IPS-11a (cell line): ENCODE measurements at regions not wholly inside any gene's neighbourhood (a gene's known extent, or its start where the extent isn't known, plus 50 kb on each side); places are given as distances from the start of the nearest gene placed in this dataset.

Experiments used
- H3K4me3 ChIP-seq: one replicate; pipeline ENCODE4 v1.5.1; 2013; ENCODE audit warnings: low read depth, low read length, control low read depth

DNA sequence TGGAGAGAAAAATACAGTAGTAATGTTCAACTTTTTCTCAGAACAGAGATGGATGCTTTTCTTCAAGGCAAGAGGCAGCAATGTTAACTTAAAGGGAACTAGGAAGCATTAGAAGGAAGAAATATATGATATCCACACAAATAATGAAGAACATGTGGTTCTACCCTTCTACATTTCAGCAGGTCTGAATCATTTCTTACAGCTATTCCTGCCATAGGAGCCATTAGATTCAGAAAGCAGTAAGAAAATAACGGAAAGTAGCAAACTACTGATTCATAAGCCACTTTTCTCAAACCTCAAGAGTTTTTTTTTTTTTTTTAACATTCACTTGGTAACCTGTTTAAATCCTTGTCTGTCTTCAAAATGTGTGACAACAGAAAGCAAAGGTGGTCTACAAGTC, 1251.6 kb upstream of the AGA start:
- no peak overlapping the region for H3K4me3 ChIP-seq

DNA sequence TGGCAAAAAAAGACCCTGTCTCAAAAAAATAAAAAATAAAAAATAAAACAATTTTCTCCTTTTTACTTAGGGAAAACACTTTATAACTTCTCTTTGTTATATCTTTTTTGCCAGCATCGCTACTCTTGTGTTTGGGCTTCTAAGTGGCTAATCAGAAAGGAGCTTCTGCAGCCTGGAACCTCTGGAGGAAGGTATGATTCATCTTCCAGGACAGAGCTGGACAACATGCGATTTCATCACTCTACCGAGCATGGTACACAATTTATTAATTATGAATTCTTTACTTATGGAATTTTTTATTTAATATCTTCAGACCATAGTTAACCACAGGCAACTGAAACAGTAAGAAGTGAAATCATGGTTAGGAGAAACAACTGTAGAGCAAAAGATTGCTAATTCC, 1254.3 kb upstream of the AGA start:
- no peak overlapping the region for H3K4me3 ChIP-seq

DNA sequence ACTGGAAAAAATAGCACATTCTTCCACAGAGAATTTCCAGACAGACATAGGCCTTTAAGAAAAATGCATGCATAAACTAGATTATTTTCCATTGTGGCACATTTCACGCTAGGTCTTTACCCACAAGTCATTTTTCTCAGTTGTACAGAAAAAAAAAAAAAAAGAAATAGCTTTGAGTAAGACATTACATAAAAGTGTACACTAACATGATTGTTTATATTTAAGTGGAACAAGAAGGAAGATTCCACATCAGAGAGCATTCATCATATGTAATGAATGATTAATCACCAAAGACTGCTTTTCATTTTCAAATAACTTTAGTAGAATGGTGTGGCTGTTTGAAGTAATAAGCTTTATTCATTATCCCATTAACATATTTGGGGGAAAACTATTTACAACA, 1270.2 kb upstream of the AGA start:
- no peak overlapping the region for H3K4me3 ChIP-seq

DNA sequence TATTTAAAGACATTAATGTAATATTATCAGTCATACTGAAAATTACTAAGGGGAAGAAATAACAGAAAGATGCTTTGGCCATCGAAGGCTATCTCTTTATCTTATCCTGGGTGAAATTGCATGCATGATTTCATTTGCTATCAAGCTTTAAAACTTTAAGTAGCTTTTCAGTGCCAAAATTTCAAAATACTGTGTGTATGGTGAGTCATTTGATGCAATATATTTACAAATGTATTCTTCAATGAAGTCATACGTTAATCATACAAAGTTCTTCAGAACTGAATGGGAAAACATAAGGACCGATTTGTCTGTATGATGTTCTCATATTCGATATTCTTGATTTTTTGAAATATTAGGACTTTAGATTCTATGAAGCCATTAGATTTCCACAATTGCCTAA, 1295.8 kb upstream of the AGA start:
- no peak overlapping the region for H3K4me3 ChIP-seq

DNA sequence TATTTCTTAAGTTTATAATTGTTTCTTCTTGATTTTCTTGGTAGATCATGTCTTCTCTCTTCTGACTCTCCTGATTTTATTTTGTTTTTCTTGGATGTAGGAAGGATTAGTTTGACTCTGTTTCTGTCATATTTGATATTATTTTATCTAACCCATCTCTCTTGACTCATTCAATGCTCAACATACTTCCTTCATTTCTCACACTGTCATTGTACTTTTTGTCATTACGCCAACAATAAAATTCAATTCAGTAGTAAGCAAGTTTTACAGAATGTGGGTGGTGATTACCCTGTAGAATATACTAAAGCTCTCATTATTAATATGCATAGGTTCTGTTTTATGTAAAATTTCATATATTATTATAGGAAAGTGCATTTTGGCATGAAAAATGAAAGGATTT, 1303.0 kb upstream of the AGA start:
- H3K4me3 ChIP-seq = no peak overlapping the region

DNA sequence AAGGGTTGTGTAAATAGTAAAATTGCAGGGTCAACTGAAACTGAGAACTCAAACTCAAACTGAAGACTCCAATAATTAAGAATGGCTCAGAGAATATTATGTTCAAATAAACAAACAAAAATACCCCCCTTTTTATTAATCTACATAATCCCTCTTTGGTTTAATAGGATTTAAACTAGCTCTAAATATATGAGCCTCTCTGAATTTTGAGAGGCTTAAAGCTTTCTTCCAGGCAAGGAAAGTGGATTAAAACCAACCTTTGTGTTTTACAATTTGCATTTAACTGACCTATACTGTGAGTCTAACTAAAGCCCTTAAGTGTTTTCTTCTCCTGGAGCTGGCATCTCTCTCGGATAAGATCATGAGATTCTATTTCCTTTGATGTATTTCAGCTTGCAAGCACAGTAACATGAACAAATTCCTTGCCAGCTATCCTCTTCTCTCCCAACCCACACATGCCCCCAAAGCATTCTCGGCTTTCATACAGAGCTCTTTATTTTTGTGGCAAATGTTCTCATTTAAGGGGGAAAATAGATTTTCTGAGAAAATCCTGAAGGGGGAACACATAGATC, 1310.8 kb upstream of the AGA start:
- no peak overlapping the region for H3K4me3 ChIP-seq

DNA sequence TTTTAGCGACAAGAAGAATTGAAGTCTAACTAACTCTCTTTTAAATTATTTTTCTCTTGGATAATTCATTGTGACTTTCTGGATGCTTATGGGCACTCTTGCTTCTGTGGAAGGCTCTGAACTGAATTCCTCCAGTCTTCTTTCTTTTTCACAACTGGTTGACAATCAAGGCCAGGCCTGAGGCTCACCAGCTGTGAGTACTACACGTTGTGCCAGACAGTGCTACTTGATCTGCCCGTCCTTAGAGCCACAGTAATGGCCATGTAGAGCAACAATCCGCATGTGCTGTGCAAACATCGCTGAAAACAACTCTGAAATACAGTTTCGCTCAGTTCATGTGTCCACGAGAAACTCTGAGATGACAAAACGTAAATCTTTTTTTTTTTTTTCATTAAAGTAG, 1336.3 kb upstream of the AGA start:
- H3K4me3 ChIP-seq = no peak overlapping the region

DNA sequence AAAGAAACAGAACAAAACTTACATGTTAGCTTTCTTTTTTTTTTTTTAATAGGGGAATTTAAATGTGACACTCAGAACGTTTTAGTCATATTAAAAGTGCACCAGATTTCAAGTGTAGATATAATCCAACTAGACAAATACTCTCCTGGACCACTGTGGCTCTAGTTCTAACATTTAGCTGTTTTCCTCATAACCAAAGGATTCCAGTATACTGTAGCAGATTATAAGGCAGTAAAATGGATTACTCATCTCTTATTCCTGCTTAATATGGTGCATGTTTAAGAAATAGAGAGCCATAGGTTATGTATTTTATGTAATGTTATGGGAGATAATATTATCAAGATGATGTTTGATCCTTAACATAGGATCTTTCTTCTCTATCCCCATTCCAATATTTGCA, 1339.5 kb upstream of the AGA start:
- H3K4me3 ChIP-seq = no peak overlapping the region

DNA sequence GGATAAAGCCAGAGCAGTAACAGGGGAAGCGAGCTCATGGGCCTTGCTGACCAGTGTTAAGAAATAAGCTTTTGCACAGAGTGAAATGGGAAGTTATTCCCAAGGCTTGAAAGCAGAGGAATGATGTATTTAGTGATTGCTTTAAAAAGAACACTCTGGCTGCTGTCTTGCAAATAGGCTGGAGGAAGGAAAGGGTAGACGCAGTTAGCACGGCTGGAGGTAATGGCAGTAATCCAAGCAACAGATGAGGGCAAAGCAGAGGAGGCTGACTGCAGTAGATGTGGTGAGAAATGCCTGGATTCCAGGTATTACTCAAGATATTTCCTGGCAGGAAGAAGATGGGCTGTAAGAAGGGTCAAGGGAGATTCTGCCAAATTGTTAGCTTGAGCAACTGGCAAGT, 1342.3 kb upstream of the AGA start:
- no peak overlapping the region for H3K4me3 ChIP-seq

DNA sequence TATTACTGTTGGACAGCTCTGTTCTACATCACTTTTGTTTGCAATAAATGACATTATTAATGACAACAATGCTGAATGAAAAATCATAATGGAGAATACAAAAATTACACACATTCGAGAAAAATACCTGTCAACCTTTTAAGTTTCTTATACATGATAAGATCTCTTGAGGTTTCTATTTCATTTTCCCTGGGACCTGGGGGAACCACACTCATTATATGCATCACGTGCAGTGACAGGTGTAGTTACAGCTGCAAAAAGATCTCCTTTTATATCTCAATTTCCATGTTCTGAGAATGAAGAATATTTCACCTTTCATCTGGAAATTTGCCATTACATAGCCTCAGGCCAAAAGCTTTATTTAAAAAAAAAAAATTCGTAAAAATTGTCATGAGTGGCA, 1347.0 kb upstream of the AGA start:
- no peak overlapping the region for H3K4me3 ChIP-seq

DNA sequence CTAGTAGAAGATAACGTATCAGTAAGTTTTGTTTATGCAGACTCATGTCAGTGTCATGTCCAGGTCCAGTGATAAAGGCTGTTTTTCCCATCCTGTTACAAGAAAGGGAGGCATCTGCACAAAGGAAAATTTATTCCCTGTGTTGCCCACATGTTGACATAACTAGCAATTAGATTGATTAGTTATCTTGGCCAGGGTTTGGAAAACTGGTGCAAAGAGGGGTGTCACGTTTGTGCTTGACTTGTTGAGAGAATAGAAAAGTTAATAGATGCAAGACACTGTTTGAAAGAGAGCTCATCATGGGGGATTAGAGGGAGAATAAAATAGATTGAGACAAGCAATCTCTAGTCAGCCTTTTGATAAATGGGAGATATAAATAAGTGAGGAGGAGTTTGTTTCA, 1357.0 kb upstream of the AGA start:
- H3K4me3 ChIP-seq = no peak overlapping the region

DNA sequence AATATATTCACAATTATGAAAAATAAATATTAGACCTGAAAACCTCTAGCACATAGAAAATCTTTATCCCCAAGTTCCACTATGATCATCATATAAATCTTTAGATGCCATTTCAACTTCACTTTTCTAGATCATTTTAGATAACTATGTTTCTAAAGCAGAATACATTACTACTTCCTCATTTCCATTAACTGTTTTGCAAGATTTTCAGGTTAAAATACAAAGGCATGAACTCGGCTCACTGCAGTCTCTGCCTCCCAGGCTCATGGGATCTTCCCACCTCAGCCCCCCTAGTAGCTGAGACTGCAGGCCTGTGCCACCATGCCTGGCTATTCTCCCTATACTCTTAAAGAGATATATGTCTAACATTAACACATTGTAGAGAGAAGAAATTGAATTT, 1365.9 kb upstream of the AGA start:
- no peak overlapping the region for H3K4me3 ChIP-seq

DNA sequence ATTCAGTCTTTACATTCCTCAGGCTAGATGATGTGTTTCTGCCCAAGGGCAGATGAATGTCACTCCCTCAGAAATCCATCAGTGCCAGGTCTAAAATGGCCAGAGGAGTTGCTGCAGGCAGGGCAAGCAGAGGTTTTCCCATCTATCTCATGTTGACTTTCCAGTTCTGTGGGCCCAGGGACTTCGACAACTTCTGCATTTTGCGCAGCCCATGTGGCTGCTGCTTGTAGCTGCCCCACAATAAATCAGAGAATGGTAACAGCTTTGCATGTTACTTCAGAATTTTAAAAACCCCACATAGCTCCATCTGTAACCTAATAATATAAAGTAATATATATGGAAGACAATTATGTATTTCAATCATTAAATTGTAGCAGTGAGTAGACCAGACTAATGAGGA, 1367.7 kb upstream of the AGA start:
- no peak overlapping the region for H3K4me3 ChIP-seq

DNA sequence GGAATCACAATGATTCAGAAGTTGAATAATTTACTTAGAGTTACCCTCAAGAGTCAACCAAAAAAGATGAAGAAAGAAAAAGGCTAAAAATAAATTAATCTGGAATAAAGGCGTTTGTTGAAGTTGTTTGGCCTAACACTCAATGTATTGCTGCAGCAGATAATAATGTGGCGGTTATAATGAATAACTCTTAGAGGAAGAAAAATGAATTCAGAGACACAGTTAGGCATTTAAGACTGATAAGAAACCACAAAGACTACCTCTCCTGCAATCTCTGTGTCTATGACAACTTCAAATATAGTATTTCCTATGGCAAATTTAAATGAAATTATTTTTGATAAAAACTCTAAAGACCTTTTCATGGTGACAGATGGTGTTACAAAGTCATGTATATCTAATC, 1369.1 kb upstream of the AGA start:
- no peak overlapping the region for H3K4me3 ChIP-seq

DNA sequence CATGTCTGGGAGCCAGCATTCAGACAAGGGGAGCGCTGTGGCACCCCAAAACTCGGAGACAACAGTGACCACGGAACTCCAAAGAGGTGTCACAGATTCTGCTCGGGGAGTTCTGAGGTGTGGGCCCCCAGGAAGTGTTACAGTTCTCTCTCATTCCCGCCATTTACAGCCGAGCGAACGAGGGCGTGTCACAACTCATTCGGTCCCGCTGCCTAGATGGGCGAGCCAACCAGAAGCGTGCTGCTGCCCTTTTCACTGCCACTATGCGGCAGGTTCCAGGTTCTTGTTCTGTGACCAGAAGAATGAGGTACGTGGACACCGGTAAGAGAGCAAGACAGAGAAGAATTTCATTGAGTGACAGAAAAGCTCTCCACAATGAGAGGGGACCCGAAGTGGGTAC, 1370.6 kb upstream of the AGA start:
- no peak overlapping the region for H3K4me3 ChIP-seq

DNA sequence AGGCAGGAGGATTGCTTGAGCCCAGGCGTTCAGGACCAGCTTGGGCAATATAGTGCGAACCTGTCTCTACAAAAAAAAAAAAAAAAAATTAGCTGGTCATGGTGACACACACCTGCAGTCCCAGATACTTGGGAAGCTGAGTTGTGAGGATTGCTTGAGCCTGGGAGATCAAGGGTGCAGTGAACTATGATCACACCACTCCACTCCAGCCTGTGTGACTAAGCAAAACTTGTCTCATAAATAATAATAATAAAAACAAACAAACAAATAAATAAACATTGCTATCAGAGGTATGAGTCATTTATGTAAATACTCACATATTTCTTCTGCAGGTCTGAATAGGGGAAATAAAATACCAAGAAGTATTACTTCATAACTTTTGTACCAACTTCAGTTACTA, 1372.7 kb upstream of the AGA start:
- no peak overlapping the region for H3K4me3 ChIP-seq

DNA sequence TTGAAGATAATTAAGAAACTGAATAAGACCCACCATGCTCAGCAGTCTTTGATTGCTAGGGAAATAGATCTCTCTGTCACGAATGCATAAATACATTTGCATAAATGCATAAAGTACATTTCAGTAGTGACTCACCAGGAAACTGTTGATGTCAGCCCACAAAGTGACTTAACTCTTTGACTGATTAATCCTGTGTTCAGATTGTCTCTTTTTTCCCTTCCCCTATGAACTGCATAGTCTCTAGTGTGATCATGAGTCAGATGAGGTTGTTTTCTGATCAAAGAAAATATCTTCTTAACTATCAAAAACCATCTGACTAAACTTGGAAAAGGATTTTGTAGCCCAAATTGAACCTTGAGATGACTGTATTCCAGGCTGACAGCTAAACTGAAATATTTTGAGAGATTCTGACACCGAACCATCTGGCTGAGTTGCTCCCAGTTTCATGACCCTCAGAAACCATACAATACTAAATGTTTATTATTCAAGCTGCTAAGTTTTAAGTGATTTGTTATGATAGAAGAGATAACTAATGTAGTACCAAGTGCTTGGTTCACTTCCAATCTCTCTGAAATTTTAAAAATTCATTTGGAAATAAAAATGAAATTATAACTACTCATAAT, 1381.5 kb upstream of the AGA start:
- no peak overlapping the region for H3K4me3 ChIP-seq

DNA sequence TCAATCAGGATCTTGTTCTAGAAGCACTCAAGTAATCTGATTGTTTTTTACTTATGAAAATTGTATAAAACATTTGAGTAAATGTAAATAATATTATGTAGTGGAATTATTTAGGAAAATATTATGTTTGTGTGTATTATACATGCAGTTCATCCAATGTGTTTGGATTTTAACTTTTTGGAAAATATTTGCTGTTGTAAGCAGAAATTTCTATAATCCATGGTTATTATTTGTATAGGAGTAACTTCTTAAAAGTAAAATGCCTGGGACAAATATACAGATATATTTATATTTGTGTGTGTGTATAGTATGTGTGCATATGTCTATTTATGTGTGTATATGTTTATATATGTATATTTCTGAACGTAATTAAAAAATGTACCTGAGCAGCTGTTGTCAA, 1394.6 kb upstream of the AGA start:
- no peak overlapping the region for H3K4me3 ChIP-seq

DNA sequence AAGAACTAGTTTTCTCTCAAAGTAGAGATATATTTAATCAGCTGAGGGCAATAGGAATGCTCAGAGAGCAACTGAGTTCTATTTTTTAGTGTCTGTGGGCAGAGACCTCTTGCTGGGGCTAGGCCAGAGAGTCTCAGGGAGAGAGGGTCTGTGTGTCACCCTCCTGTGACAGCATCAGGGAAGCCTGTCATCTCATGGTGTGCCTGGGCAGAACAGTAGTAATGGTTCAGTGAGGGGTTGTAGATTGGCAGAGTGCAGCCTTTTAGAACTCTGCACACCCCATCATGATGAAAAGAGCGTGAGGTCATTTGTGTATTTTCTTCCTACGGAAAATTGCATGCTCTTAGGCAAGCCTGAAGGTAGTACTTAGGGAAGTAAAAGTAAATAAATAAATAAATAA, 1396.5 kb upstream of the AGA start:
- no peak overlapping the region for H3K4me3 ChIP-seq

DNA sequence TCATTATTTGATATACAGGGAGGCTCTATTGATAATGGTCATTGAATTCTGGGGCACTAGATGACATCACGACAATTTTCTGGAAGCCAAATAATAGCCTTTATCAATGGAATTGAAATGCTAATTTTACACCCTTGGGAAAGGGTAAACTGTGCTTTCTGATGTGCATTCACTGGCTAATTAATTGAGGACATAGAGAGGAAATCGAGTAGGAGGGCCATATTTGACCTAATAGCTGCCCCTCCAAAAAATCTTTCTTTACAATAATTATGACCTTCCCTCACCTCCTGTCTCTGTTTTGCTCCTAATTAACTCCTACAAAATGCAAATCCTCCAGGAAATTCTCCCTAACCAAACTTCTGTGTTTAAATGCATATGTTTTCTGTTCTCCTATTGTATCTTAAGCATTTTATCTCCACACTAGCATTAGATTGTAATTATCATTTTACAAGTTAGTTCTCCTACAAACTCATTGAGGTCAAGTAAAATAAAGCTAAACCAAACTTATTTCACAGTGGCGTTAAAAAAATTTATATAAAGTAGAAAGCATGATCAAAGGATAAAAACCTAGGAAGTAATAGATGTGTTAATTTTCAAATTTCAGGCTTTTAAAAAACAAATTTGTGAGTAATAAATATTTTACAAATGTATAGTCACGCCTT, 1414.0 kb upstream of the AGA start:
- no peak overlapping the region for H3K4me3 ChIP-seq

DNA sequence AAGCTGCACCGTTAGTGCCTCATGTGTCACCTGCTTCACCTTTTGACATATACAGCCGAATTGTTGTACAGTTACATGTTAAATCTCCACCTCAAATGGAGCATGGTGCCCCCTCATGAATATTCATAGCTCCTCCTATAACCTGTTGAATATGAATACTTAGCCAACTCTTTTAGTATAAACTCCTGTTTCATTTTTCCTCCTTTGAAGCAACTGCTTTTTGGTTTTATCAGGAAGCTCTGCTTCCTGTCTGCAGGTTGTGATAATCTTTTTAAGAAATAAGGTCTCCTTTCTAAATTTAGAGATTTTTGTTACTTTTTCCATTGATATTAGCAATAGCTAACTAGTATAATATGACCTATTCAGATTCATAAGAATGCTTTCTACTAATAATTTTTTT, 1429.2 kb upstream of the AGA start:
- H3K4me3 ChIP-seq = no peak overlapping the region

DNA sequence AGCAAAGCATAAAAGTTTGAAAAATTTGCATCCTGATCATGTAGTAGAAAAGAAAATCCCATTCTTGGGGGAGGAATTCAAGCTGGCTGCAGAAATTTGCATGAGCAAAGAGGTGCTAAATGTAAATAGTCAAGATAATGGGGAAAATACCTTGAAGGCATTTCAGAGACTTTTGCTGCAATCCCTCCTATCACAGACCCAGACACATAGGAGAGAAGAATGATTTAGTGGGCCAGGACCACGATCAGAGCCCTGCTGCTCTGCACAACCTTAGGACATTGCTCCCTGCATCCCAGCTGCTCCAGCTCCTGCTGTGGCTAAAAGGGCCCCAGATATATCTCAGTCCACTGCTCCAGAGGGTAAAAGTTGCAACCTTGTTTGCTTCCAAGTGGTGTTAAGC, 1439.7 kb upstream of the AGA start:
- no peak overlapping the region for H3K4me3 ChIP-seq

DNA sequence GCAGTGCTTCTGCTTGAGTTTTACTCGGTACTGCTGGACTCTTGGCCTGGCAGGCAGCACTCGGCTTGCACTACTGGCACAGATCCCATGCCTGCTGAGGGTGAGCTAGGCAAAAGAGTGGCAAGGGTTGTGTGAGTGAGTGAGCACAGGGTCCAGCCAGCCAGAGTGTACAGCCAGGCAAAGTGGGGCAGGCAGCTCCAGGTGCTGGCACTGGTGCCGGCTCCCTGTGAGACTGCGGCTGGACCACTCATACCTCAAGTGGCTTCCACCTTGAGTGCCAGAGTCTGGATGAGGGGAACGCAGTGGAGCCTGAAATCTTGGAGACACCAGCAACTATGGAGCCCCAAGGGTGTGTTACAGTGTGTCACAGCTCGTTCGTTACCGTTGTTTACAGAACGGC, 1451.9 kb upstream of the AGA start:
- H3K4me3 ChIP-seq = no peak overlapping the region
